HT-29 (cell line): ENCODE measurements at regions not wholly inside any gene's neighbourhood (a gene's known extent, or its start where the extent isn't known, plus 50 kb on each side); places are given as distances from the start of the nearest gene placed in this dataset.

Source experiments
- DNase-seq: peaks from one replicate; pipeline ENCODE4 v3.0.0-alpha.2; 2015; ENCODE audit warnings: low spot score

DNA sequence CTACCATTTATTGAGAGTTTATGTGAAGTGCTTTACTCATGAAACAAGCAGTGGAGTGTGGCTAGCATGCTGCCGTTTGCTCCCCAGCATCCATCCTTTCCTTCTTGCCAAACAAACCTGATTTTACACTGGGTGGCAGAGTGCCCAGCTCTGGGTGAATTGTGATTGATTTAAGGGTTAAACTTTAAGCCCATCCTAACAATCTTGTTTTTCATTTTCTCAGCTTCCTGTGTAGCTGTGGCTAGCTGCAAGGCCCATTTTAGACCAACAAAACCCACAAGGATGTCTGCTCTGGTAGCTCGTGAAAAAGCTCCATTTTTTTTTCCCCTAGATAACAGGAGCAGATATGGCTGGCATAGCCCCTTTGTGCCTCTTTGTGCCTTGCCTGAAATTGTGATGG, 77.7 kb upstream of the KCNG1 start:
- DNase-seq = no peak

DNA sequence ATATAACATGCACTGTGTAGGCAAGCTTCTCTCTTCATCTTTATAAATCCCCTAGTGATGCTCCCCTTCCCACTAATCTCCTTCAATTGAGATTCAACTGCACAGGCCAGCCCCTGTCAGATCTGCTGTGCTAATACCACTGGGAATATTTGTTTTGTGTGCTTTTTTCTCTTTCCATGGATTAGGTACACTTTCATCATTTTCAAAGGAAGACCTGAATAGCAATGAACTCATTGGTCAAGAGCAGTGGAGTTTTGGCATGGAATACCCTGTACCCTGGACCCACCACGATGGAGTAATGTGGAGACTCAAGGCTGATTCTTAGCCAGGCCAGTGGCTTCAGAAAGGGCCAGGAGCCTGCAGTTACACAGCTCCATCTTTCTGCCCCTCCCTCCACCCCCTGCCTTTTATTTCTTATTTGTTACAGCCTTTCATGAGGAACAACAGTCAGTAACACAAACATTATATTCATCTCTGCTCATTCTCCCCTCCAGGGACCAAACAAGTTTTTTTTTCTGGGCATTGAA, 75.4 kb upstream of the KCNG1 start:
- DNase-seq = no peak

DNA sequence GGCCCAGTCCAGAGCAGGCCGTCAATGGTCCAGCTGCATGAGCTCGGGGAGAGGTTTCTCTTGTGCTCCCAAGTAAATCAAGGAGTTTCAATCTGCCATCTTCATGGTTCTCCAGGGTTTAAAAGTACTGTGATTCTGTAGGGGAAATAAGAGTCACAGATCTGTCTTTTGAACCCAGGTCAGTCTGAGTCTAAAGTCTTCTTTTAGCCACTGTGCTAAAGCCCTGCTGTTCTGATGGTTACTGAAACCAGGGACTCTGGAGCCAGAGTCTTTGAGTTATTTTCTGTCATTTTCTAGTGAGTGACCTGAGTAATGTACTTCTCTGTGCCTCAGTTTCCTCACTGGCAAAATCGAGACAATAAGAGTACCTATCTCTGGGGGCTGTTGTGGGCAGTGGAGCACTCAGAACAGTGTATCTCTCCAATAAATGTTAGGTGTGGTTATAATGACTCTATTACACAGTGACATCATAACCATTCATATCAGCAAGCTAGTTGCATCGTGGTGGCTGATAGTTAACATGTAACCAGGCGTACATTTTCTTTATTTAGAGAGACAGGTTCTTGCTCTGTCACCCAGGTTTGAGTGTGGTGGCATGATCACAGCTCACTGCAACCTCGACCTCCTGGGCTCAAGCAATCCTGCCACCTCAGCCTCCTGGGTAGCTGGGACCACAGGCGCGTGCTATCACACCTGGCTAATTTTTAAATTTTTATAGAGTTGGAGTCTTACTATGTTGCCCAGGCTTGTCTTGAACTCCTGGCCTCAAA, 74.6 kb upstream of the KCNG1 start:
- no peak for DNase-seq

DNA sequence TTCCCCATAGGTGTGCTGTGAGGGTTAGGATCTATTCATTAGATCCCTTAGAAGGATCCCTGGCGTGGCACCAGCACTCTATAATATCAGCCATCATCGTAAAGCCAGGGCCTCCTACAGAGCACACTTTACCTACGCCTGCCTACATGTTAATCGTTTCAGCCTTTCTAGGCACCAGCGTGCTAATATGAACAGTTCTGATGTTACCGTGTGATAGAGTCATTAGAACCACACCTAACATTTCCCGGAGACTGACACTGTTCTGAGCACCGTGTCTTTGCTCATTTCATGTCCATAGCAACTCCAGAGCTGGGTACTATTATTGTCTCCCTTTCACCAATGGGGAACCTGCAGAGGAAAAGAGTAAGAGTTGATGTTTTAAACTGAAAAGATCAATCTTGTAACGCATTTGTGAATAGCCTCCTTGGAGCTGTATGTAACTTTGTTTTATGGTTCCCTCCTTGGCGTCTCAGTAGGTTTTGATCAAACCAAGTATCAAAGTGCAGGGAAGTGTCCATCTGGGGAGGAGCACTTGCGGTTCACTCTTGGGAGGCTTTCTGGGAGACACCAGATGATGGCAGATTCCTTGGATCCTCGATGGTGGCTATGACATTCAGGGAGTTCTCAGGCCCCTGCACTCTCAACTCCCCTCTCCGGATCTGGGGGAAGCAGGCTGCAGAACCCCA, 73.8 kb upstream of the KCNG1 start:
- DNase-seq = no peak

DNA sequence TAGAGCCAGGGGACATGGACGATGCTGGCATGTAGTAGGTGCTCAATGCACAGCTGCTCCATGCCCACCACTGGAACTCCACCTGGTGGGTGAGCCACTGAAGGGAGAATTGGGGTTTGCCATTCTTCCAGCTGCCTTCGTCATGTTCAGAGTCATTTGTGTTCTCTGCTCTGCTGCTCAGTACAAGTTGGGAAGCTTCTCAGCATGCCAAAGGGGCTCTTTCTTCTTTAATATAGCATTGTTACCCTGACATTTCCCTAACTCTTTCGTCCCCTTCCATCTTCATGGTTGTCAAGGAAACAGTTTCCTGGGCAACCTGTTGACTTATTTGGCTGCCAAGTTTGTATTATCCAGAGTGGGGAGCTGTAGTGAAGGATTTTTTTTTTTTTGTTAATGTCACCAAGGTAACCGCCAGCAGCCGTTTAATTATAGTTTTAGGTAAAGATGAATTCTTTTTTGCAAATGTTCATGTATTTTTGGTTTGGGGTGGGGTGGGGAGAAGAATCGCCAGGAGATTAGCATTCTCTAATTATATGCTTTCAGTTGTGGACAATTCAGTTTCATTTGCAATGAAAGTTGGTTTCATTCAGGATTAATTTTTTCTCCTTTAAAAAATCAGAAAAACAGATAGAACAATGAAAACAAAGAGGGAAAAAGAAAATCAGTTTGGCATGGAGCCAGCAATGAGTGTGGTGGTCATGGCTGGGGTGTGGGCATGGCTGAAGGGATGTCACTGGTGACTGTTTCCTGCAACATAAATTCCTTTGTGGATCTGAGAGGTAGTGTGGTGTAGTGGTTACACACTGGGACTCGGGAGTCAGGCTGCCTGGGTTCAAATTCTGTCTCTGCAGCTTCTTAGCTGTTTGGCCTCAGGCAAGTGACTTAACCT, 73.0 kb upstream of the KCNG1 start:
- DNase-seq = peak; percentile 49

DNA sequence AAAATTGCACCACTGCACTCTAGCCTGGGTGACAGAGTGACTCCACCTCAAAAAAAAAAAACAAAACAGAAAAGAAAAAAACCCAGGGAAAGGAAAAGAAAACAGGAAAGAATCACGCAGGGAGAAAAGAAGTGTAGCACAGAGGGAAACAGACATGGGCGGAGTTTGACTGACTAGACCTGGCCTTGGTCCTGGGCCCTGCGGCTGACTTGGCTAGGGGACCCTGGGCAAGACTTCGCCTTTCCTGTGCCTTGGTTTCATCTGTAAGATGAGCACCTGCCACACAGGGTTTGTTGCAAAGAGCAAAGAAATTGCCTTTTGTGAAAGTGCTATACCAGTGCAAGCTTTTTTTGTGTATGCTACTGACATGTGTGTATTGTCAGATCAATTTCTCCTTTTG, 71.3 kb upstream of the KCNG1 start:
- DNase-seq = no peak

DNA sequence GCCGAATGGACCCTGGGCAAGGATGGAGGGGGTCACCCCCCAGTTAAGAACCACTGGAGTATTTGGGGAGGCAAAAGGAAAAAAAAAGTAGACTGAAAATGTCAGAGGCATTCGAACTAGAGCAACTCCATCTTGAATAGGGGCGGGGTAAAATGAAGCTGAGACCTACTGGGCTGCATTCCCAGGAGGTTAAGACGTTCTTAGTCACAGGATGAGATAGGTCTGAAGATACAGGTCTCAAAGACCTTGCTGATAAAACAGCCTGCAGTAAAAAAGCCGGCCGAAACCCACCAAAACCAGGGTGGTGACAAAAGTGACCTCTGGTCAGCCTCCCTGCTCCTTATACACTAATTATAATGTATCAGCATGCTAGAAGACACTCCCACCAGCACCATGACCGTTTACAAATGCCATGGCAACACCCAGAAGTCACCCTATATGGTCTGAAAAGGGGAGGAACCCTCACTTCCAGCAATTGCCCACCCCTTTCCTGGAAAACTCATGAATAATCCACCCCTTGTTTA, 70.4 kb upstream of the KCNG1 start:
- DNase-seq = no peak

DNA sequence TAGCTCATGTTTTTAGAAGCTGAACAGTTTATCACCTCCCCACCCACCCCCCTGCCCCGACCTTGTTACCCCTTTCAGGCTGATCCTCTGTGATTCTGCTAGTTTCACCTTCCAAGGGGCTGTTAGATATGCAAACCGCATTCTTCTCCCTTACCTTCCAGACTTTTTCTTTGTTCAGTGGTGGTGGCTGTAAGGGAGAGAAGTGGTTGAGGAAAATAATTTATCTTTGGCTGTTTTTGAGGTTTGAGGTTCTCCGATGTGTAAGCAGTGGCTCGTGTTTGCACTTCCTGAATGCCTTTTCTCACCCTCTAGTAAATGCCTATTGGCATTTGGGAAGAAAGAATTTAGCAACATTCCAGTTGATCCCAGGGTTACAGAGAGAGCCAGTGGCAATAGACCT, 69.4 kb upstream of the KCNG1 start:
- DNase-seq = no peak

DNA sequence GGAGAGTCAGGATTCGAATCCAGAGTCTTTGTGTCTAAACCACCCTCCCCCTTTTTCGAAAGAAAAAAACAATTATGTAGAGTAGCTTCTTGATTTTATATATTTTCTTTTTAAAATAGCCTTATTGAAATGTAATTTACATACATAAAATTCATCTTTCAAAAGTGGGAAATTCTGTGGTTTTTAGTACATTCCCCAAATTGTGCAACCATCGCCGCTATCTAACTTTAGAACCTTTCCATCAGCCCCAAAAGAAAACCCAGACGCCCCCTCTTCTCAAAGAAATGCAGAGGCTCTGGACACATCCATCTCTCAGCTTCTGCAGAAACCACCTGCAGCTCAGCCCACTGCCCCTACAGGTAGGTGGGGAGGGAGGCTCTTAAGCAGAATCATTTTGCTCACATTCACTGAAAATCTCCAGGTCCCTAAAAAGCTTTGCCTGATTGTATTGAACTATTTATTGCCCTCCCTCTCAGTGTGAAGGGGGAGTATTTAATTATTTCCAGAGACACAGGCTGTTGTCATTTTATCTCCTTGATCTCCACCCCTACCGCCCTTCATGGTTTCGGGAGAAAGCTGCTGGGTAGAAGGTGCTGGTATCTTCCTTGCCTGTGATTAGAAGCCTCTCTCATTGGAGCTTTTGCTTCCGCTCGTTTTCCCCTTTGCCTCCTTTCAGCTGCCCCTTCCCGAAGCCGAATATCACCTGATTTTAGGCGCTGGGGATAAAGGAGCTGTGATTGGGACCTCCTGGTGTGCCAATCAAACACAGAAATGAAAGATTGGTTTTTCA, 68.7 kb upstream of the KCNG1 start:
- DNase-seq = no peak

DNA sequence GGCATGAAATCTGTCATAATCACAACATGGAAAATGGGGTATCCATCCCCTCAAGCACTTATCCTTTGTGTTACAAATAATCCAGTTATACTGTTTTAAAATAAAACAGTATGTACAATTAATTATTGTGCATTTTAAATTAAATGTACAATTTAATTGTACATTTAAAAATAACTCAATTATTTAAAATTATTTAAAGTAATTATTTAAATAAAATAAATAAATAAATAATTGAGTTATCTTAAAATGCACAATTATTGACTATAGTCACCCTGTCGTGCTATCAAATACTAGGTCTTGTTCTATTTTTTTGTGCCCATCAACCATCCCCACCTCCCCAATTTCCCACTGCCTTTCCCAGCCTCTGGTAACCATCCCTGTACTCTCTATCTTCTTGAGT, 66.9 kb upstream of the KCNG1 start:
- no peak for DNase-seq

DNA sequence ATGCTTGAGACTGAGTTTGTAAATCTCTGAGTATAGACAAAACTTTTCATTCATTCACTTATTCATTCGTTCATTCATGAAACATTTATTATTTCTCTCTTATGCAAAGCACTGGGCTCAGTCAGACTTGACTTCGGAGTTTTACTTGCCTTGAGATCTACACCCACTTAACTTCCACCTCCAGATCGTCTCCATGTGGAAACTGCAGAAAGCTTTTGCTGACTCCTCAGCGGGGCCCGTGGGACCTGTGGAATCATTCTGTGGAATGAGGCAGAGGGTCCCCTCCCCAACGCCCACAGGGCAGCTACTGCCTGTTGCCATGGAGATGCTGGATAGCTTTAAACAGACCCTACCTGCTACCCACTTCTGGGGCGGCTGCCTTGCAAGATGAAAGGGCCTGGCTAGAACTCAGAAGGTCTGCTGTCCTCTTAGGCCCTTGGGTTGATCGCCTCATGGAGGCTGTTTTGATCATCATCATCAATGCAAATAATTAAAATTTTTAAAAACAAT, 66.4 kb upstream of the KCNG1 start:
- no peak for DNase-seq

DNA sequence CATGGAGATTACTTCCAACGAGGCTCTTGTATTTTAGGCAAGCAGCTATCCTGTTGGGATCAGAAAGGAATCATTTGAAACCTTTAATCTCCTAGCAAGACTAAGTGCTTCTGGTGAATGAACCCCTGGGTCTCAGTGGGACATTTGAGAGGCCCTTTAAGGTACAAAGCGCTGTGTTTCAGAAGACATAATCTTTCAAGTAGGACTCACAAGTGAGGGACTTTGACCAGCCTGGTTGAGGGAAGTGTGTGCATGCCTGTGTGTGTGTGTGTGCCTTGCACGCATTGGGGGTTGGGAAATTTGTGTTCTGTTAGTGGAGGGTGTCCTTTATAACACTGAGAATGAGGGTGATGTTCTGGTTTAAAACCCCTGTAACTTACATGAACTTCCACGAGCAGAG, 64.4 kb upstream of the KCNG1 start:
- no peak for DNase-seq

DNA sequence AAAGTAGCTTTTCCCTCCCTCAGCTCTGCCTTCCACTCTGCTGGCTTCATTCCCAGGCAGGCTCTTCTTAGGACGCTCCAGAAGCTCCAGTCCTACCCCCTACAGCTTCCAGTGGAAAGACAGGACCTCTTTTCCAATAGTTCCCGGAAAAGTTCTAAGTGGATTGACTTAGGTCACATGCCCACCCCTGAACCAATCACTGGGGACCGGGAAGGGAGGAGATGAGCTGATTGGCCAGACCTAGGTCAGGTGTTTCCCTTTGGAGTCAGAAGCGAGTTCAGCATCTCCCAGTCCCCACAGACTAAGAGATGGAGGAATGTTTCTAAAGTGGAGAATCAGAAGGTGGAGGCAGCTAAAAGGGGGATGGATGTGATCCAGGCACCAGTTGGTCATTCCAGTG, 62.9 kb upstream of the KCNG1 start:
- peak; percentile 8 for DNase-seq

DNA sequence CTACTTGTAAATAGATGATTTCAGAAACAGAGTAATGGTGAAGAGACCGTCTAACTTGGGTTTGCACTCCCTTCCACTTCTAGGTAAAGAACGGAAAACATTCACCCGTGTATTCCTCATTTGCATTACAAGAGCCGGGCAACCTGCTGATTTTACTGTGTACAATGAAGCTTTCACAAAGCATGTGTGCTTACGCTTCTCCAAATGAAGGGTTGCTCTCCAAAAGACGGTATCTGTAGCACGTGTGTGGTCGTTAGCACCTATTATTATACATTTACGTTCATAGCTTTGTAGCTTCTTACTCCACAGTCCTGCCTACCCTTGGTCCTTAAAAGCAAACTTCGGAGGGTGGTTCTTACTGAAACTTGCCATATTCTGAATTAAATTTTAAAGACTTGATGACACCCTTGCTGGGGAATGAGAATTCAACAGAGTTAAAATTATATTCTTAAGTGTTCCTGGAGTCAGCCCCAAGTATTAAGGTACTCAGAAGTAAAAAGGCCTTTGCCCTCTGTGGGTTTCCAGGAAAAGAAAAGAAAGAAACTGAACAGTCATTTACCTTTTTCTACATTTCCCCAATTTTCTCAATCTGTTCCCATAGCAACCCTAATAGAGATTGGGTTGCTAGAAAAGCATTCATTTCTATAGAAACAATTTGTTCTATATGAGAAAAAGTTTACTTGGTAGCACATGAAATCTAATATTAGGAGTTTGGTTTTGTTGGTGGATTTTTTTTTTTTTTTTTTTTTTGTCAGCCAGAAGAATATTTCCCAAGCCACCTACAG, 61.9 kb upstream of the KCNG1 start:
- DNase-seq = no peak

DNA sequence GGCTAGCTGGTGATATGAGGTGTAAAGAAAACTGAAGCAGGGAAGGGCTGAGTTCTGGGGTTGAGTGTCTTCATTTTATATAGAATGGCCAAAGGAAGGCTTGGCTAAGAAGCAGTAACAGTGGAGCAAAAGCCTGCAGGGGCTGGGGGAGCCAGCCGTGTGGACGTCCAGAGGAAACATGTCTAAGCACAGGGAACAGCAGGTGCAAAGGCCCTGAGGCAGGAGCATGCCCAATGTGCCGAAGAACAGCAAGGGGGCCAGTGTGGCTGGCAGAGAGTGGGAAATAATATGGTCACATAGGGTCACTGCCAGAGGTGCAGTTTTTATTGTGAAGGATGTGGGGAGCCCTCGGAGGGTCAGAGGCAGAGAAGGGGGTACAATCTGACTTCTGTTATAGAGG, 60.5 kb upstream of the KCNG1 start:
- no peak for DNase-seq

DNA sequence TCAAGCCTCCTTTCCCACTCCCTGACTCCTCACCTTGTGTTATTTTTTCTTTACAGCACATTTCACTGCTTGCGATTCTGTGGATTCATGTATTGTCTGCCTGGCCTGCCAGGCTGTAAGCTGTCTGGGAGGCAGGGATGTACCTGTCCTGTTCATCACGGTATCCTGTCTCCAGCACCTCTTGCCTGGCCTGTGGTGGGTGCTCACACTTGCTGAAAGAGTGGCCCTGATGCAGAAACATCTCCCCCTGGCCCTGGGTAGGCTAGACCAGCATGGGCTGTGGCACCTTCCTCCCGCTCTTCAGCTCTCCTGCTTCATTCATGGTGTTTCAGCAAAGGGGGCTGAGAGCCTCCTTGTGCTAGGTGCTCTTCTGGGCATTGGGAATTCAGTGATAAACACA, 60.1 kb upstream of the KCNG1 start:
- DNase-seq = no peak

DNA sequence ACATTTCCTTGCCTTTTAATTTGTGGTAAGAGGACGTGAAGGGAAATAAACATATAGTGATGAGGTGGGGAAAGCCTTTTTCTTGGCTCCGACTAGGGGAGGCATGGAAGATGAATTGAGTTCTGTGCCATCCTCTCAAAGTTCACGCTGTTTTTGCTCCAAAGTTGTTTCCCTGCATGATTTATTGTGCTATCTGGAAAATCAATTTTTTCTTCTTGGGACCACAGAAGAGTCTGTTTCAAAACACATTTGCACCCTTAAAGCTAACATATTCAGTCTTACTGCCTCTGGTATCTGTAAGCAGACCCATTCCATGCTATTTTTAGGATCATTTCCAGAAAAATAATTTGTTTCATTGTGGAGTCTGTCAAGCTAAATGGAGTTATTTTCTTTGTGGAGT, 57.6 kb upstream of the KCNG1 start:
- DNase-seq = no peak

DNA sequence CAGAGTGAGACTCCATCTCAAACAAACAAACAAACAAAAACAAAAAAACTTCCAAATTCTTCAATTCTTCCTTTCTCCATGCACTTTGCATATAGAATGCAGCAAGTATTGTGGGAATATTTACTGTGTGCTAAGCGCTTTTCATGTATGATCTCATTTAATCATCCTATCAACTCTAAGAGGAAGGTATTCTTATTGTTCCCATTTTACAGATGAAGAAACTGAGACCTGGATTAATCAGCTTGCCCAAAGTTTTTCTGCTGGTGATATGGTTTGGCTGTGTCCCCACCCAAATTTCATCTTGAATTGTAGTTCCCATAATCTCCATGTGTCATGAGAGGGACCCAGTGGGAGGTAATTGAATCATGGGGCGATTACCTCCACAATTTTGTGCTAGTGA, 56.6 kb upstream of the KCNG1 start:
- DNase-seq = no peak

DNA sequence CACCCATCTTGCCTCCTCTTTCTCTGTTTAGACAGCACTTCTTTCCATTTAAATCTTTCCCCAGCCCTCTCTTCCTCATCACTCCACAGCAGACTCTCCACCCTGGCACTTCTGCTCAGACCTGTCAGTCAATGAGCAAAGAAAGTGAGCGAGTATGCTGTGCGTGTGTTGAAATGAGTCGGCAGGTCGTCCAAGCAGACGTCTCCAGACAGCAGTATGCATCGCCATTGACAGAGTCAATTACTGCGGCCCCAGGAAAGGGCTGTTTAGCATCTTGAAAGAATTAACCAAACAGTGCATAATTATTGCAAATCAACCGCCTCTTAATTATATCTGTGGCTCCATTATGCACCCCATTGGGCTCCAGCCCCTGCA, 54.8 kb upstream of the KCNG1 start:
- DNase-seq = no peak
